SK-N-SH treated with all-trans-retinoic acid at 6 μM for 48 hours (cell line): ENCODE measurements at regions not wholly inside any gene's neighbourhood (a gene's known extent, or its start where the extent isn't known, plus 50 kb on each side); places are given as distances from the start of the nearest gene placed in this dataset.

Experiments
- ATAC-seq: fragments of 200-7000 bp; cut with Tn5 transposase; 3 replicates; pipeline ENCODE4 v1.9.1; 2020; ENCODE audit warnings: mild to moderate bottlenecking, moderate library complexity
- ARNTL ChIP-seq: fragments of 450-650 bp; formaldehyde crosslinking; IDR thresholded peaks from 2 replicates; pipeline ENCODE4 v1.5.0; 2020; ENCODE audit warnings: low read depth, mild to moderate bottlenecking, moderate library complexity, borderline replicate concordance
- BACH2 ChIP-seq: fragments of 250-450 bp; sonication (Bioruptor Pico); IDR thresholded peaks from 2 replicates; pipeline ENCODE4 v1.9.0; 2021; ENCODE audit warnings: mild to moderate bottlenecking, borderline replicate concordance
- CREB5 ChIP-seq: fragments of 250-450 bp; sonication (Bioruptor Pico); IDR thresholded peaks from 2 replicates; pipeline ENCODE4 v1.5.1; 2020; ENCODE audit warnings: low read depth, mild to moderate bottlenecking, moderate library complexity
- CSRNP3 ChIP-seq: fragments of 250-450 bp; sonication (Bioruptor Pico); IDR thresholded peaks from 2 replicates; pipeline ENCODE4 v1.5.1; 2021; ENCODE audit warnings: mild to moderate bottlenecking, moderate library complexity
- ESRRG ChIP-seq: fragments of 250-450 bp; sonication (Bioruptor Pico); IDR thresholded peaks from 2 replicates; pipeline ENCODE4 v1.6.1; 2021; ENCODE audit warnings: mild to moderate bottlenecking
- GLIS3 ChIP-seq: fragments of 250-450 bp; sonication (Bioruptor Pico); IDR thresholded peaks from 2 replicates; pipeline ENCODE4 v1.5.0; 2020; ENCODE audit warnings: mild to moderate bottlenecking, moderate library complexity
- ISL1 ChIP-seq: fragments of 250-450 bp; sonication (Bioruptor Pico); IDR thresholded peaks from 2 replicates; pipeline ENCODE4 v2.1.2; 2022; ENCODE audit warnings: mild to moderate bottlenecking, moderate library complexity
- OSR1 ChIP-seq: fragments of 250-450 bp; sonication (Bioruptor Pico); IDR thresholded peaks from 2 replicates; pipeline ENCODE4 v1.8.0; 2022; ENCODE audit warnings: moderate library complexity, mild to moderate bottlenecking, inconsistent platforms
- PATZ1 ChIP-seq: fragments of 250-450 bp; sonication (Bioruptor Pico); IDR thresholded peaks from 2 replicates; pipeline ENCODE4 v1.8.0; 2020; ENCODE audit warnings: mild to moderate bottlenecking, moderate library complexity, borderline replicate concordance
- POU6F1 ChIP-seq: fragments of 250-450 bp; sonication (Bioruptor Pico); IDR thresholded peaks from 2 replicates; pipeline ENCODE4 v1.8.0; 2021; ENCODE audit warnings: low read depth, mild to moderate bottlenecking, moderate library complexity, borderline replicate concordance
- RARB ChIP-seq: fragments of 250-450 bp; sonication (Bioruptor Pico); IDR thresholded peaks from 2 replicates; pipeline ENCODE4 v1.8.0; 2021; ENCODE audit warnings: mild to moderate bottlenecking, moderate library complexity
- SNAI2 ChIP-seq: fragments of 250-450 bp; sonication (Bioruptor Pico); IDR thresholded peaks from 2 replicates; pipeline ENCODE4 v1.5.0; 2020; ENCODE audit warnings: mild to moderate bottlenecking, moderate library complexity
- TCF4 ChIP-seq: fragments of 250-450 bp; sonication (Bioruptor Pico); IDR thresholded peaks from 2 replicates; pipeline ENCODE4 v1.8.0; 2021; ENCODE audit warnings: mild to moderate bottlenecking, moderate library complexity, borderline replicate concordance
- TSHZ2 ChIP-seq: fragments of 250-450 bp; sonication (Bioruptor Pico); IDR thresholded peaks from 2 replicates; pipeline ENCODE4 v1.5.0; 2020; ENCODE audit warnings: mild to moderate bottlenecking, moderate library complexity
- ZFP3 ChIP-seq: fragments of 250-450 bp; sonication (Bioruptor Pico); IDR thresholded peaks from 2 replicates; pipeline ENCODE4 v1.5.0; 2020; ENCODE audit warnings: mild to moderate bottlenecking, moderate library complexity
- ZFP30 ChIP-seq: fragments of 450-650 bp; formaldehyde crosslinking; IDR thresholded peaks from 2 replicates; pipeline ENCODE4 v1.5.0; 2022; ENCODE audit warnings: mild to moderate bottlenecking, moderate library complexity
- ZNF565 ChIP-seq: fragments of 450-650 bp; formaldehyde crosslinking; conservative IDR thresholded peaks from 2 replicates; pipeline ENCODE4 v1.5.0; 2020; ENCODE audit warnings: low read depth, mild to moderate bottlenecking, moderate library complexity
- ZNF8 ChIP-seq: fragments of 450-650 bp; formaldehyde crosslinking; IDR thresholded peaks from 2 replicates; pipeline ENCODE4 v1.5.0; 2020; ENCODE audit warnings: mild to moderate bottlenecking, moderate library complexity

GRCh38 chr2:8022908-8023640 is 658.8 kb upstream of the ID2 start:
- TF ChIP-seq SNAI2 (CRISPR knock-in tag) (no peak), CSRNP3 (no peak), CREB5 (CRISPR knock-in tag) (no peak)
- TF ChIP-seq, all 23 proteins: peak for 0
- ATAC-seq: no peak

GRCh38 chr2:8024506-8024905 is 657.4 kb upstream of the ID2 start:
- no peak for TF ChIP-seq BACH2 (CRISPR knock-in tag)
- no peak for TF ChIP-seq TCF4 (CRISPR knock-in tag)
- TF ChIP-seq ARNTL: no peak
- no peak for TF ChIP-seq ISL1
- no peak for TF ChIP-seq ZFP3 (CRISPR knock-in tag)
- TF ChIP-seq ZFP30 (CRISPR knock-in tag): no peak
- no peak for TF ChIP-seq GLIS3
- no peak for TF ChIP-seq ZNF565 (CRISPR knock-in tag)
- TF ChIP-seq RARB (CRISPR knock-in tag): no peak
- no peak for TF ChIP-seq OSR1 (CRISPR knock-in tag)
- no peak for TF ChIP-seq ZNF8 (CRISPR knock-in tag)
- TF ChIP-seq CREB5 (CRISPR knock-in tag): no peak
- TF ChIP-seq PATZ1 (CRISPR knock-in tag): no peak
- no peak for TF ChIP-seq SNAI2 (CRISPR knock-in tag)
- no peak for TF ChIP-seq POU6F1 (CRISPR knock-in tag)
- TF ChIP-seq ESRRG (CRISPR knock-in tag): no peak
- TF ChIP-seq TSHZ2: no peak
- ATAC-seq: no peak

- no peak for ATAC-seq
- TF ChIP-seq ARNTL: no peak
Measured at GRCh38 chr2:8026381-8026780, 655.5 kb upstream of the ID2 start.
